LNCAP (cell line): ENCODE measurements at regions not wholly inside any gene's neighbourhood (a gene's known extent, or its start where the extent isn't known, plus 50 kb on each side); places are given as distances from the start of the nearest gene placed in this dataset.

ENCODE experiments used
- TF ChIP-seq, protein P1 (sequence below): fragments of 450-650 bp; IDR thresholded peaks from 2 replicates; pipeline ENCODE4 v1.5.1; 2017; ENCODE audit warnings: mild to moderate bottlenecking

GRCh38 chrX:42248226-42248625, 324.9 kb upstream of the CASK start:
- TF ChIP-seq, protein P1, sequence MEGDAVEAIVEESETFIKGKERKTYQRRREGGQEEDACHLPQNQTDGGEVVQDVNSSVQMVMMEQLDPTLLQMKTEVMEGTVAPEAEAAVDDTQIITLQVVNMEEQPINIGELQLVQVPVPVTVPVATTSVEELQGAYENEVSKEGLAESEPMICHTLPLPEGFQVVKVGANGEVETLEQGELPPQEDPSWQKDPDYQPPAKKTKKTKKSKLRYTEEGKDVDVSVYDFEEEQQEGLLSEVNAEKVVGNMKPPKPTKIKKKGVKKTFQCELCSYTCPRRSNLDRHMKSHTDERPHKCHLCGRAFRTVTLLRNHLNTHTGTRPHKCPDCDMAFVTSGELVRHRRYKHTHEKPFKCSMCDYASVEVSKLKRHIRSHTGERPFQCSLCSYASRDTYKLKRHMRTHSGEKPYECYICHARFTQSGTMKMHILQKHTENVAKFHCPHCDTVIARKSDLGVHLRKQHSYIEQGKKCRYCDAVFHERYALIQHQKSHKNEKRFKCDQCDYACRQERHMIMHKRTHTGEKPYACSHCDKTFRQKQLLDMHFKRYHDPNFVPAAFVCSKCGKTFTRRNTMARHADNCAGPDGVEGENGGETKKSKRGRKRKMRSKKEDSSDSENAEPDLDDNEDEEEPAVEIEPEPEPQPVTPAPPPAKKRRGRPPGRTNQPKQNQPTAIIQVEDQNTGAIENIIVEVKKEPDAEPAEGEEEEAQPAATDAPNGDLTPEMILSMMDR, result no peak

DNA sequence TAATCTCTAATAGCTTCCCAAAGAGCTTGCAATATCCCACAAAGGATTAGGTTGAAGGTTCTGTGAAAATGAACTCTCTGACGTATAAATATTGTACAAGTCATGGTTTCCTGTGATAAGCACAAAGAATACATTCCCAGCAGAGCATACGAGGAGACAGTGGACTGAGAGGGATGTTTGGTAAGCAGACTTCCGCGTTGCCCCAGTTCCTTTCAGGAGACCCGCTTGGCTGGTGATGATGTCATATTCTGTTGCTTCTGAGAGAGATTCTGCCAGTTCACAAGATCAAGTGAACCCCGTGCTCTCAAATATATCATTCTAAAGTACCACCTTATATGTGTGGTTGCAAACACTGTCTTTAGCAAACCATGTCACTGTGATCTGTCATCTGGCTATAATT, 323.9 kb upstream of the CASK start:
- TF ChIP-seq, protein P1, result no peak

GRCh38 chrX:42246814-42247213, 323.5 kb upstream of the CASK start:
- TF ChIP-seq, protein P1, result no peak

- TF ChIP-seq, protein P1, result no peak
Measured at GRCh38 chrX:42242004-42242403, 318.6 kb upstream of the CASK start.

DNA sequence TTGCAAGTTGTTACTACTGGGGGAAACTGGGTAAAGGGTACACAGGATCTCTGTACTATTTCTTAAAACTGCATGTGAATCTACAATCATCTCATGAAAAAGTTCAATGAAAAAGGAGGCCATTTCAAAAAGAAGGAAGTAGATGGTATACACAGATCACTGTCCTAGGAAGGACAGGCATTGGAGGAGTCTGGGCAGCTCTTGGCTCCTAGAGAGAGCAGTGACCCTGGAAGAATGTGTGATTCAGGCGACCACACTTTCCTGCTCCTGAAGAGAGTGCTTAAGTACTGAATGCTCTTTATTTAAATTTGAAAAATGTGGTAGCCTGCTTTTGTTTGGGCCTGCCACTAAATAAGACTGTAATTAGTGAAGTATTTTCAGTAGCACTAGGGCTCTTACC, 318.1 kb upstream of the CASK start:
- TF ChIP-seq, protein P1, result no peak

DNA sequence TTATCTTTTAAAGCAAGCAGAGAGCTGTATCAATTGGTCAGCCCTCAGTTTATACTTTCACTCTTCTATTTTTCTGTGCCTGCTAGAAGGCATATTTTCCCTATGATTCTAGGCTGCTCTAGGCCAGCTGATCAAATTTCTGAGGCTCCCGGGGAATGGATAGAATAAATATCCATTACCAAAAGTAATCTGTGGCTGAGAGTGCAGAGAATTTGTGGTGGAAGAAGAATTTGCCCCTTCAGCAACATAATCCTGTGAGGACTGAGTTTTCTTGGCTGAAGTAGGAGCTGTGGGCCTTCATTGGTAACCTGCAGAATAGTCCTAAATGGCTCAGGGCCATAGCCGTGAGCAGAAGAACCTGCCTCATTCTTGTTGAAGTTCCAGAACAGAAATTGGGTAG, 314.6 kb upstream of the CASK start:
- TF ChIP-seq, protein P1, result no peak

DNA sequence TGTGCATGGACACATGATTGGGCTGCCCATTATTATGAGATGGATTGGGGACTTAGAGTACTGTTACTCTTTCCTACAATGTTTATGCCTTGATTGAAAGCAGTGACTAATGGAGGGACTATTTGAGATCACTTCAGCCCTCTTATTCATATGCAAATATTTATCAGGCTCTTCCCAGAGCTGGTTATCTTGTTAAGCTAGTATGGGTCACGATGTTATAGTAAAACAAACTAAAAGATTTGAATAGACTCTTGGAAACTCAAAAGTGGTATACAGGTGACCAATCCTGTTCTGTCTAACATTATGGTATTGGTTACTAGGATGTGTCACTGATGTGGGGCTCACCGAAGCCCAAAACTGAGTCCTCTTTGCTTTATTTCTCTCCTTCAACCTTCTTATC, 306.2 kb upstream of the CASK start:
- TF ChIP-seq, protein P1, result no peak

GRCh38 chrX:42220666-42221065, 297.3 kb upstream of the CASK start:
- TF ChIP-seq, protein P1, result no peak
